CD14-positive monocyte (primary cell): ENCODE measurements at regions not wholly inside any gene's neighbourhood (a gene's known extent, or its start where the extent isn't known, plus 50 kb on each side); places are given as distances from the start of the nearest gene placed in this dataset.
A peak's percentile ranks its signal among the peaks of the same experiment; 100 is the strongest.

Experiments used
- DNase-seq, 3 donors: peaks; one replicate each; pipeline ENCODE4 v3.0.0-alpha.2; 2011 to 2022
- H2AFZ ChIP-seq: 2 replicates; pipeline ENCODE4 v1.6.0; 2012; ENCODE audit warnings: mild to moderate bottlenecking, low read depth, low read length, inconsistent platforms; ENCODE audit not compliant: insufficient read depth, poor library complexity, severe bottlenecking
- H3K27ac ChIP-seq, 2 donors: 1 replicate in 1 of 2; 2 replicates in 1 of 2; pipeline ENCODE4 v1.5.1; 2012 to 2013; ENCODE audit warnings: low read length in 2 of 2, control low read depth in 1 of 2, inconsistent platforms in 1 of 2, low read depth in 1 of 2, mild to moderate bottlenecking in 1 of 2
- H3K27me3 ChIP-seq, 2 donors: one replicate each; pipeline versions ENCODE4 v1.6.0 to v1.6.1; 2011 to 2013; ENCODE audit warnings: low read length in 2 of 2; ENCODE audit not compliant: control insufficient read depth in 2 of 2, insufficient read depth in 2 of 2
- H3K36me3 ChIP-seq, 2 donors: replicated peaks in 1 of 2; 1 replicate in 1 of 2; 2 replicates in 1 of 2; pipeline versions ENCODE4 v1.5.1 to v1.6.1; 2012 to 2013; ENCODE audit warnings: low read length in 2 of 2, control low read depth in 1 of 2, inconsistent platforms in 1 of 2, mild to moderate bottlenecking in 1 of 2; ENCODE audit not compliant: insufficient read depth in 2 of 2, control insufficient read depth in 1 of 2
- H3K4me1 ChIP-seq, 2 donors: 1 replicate in 1 of 2; 2 replicates in 1 of 2; pipeline versions ENCODE4 v1.5.1 to v1.6.1; 2012 to 2013; ENCODE audit warnings: low read length in 2 of 2, control low read depth in 1 of 2, inconsistent platforms in 1 of 2, mild to moderate bottlenecking in 1 of 2, moderate library complexity in 1 of 2; ENCODE audit not compliant: insufficient read depth in 2 of 2, control insufficient read depth in 1 of 2
- H3K4me2 ChIP-seq: replicated peaks from 2 replicates; pipeline ENCODE3; 2012; ENCODE audit warnings: low read length, moderate library complexity, mild to moderate bottlenecking; ENCODE audit not compliant: poor library complexity, severe bottlenecking; ENCODE audit errors: extremely low read depth
- H3K4me3 ChIP-seq, 3 experiments: fragments of 200-600 bp in 1 of 3; sonication (generic) in 1 of 3; replicated peaks in 1 of 3; 1 replicate in 2 of 3; 2 replicates in 1 of 3; pipeline ENCODE4 v1.5.1; 2011 to 2013; ENCODE audit warnings: low read length in 3 of 3, mild to moderate bottlenecking in 3 of 3, control low read depth in 2 of 3, low read depth in 2 of 3, inconsistent platforms in 1 of 3, moderate library complexity in 1 of 3
- H3K79me2 ChIP-seq: 2 replicates; pipeline ENCODE4 v1.6.0; 2012; ENCODE audit warnings: mild to moderate bottlenecking, control low read depth, inconsistent platforms, low read length, moderate library complexity; ENCODE audit not compliant: insufficient read depth
- H3K9ac ChIP-seq: 2 replicates; pipeline ENCODE4 v1.6.0; 2017; ENCODE audit warnings: low read length, mild to moderate bottlenecking; ENCODE audit not compliant: insufficient read depth, poor library complexity, severe bottlenecking
- H3K9me3 ChIP-seq, 2 donors: replicated peaks in 1 of 2; 1 replicate in 1 of 2; 2 replicates in 1 of 2; pipeline versions ENCODE4 v1.5.1 to v1.6.1; 2012 to 2013; ENCODE audit warnings: low read length in 2 of 2, control low read depth in 1 of 2; ENCODE audit not compliant: control insufficient read depth in 1 of 2, insufficient read depth in 1 of 2
- H4K20me1 ChIP-seq: 2 replicates; pipeline ENCODE4 v1.6.0; 2012; ENCODE audit warnings: mild to moderate bottlenecking, low read length, control low read depth, moderate library complexity; ENCODE audit not compliant: insufficient read depth
- H3K27ac Mint-ChIP-seq, 7 donors: one replicate each; pipeline ENCODE4 v1.8.0; 2020; ENCODE audit warnings: mild to moderate bottlenecking in 7 of 7, mixed read lengths in 7 of 7, moderate library complexity in 6 of 7, inconsistent platforms in 2 of 7
- H3K27me3 Mint-ChIP-seq, 3 donors: one replicate each; pipeline ENCODE4 v1.8.0; 2021 to 2022; ENCODE audit warnings: low read depth in 3 of 3, mild to moderate bottlenecking in 3 of 3, mixed read lengths in 3 of 3, moderate library complexity in 3 of 3, inconsistent platforms in 1 of 3
- H3K36me3 Mint-ChIP-seq, 2 donors: one replicate each; pipeline ENCODE4 v1.8.0; 2020; ENCODE audit warnings: mixed read lengths in 2 of 2, inconsistent platforms in 1 of 2, mild to moderate bottlenecking in 1 of 2
- H3K4me1 Mint-ChIP-seq: one replicate; pipeline ENCODE4 v1.8.0; 2020; ENCODE audit warnings: mild to moderate bottlenecking, mixed read lengths
- H3K4me3 Mint-ChIP-seq, 2 donors: one replicate each; pipeline ENCODE4 v1.8.0; 2020; ENCODE audit warnings: mild to moderate bottlenecking in 2 of 2, mixed read lengths in 2 of 2, moderate library complexity in 1 of 2
- H3K9me3 Mint-ChIP-seq, 7 donors: one replicate each; pipeline ENCODE4 v1.8.0; 2020 to 2022; ENCODE audit warnings: mixed read lengths in 7 of 7, mild to moderate bottlenecking in 6 of 7, moderate library complexity in 6 of 7, inconsistent platforms in 2 of 7
- WGBS: methylation state at CpG from one replicate; pipeline ENCODE4 v1.1.5; 2013; ENCODE audit warnings: missing lambda C conversion rate; ENCODE audit not compliant: insufficient coverage; 5-methylcytosine and 5-hydroxymethylcytosine counted together
- intact Hi-C, 2 donors: fragments of 100-400 bp; cut with micrococcal nuclease; formaldehyde crosslinking; loops; one replicate each; pipeline versions ENCODE4 v1.15.0 to v1.15.1; 2023
- TF ChIP-seq, protein P1 (sequence below): fragments of 200-600 bp; IDR thresholded peaks from one replicate; pipeline ENCODE4 v1.8.0; 2022; ENCODE audit warnings: antibody characterized with exemption, mild to moderate bottlenecking

DNA sequence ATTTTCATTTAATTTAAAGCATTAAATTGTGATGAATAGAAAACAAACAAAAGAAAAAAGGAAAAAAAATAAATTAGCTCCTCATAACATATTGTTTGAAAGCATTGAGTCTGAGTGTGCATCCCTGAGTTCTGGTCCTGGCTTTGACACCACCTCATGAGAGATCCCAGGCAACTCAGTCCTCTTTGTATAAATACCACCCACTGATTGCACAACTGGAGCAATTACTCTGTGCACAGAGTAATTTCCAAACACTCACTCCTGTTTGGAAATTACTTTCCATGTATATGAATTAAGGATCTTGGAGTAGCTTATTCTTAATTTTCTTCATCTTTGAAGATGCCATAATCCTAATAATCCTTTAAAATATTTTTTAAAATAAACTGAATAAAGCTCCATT lies 59.4 kb upstream of the C5orf46 start:
- no peak overlapping the region for H2AFZ ChIP-seq
- H3K4me3 Mint-ChIP-seq = no peak overlapping the region
- H3K4me1 ChIP-seq = peaks cover 4 to 5% of the 10 kb centered on the region in 2 donors
- no peak overlapping the region for H3K4me3 ChIP-seq
- H3K27me3 ChIP-seq = no peaks in the 10 kb centered on the region
- no peak overlapping the region for H3K4me2 ChIP-seq
- DNase-seq = peak in 1 of 3 donors; percentile 2
- H3K9ac ChIP-seq = no peak overlapping the region
- H3K9me3 ChIP-seq = no peaks in the 10 kb centered on the region
- no peak overlapping the region for H3K27ac ChIP-seq
- peaks cover 0 to 2% (median 0%) of the 10 kb centered on the region in 3 donors for H3K27me3 Mint-ChIP-seq
- H3K36me3 ChIP-seq = no peaks in the 10 kb centered on the region
- no peak overlapping the region for H3K27ac Mint-ChIP-seq
- H3K4me1 Mint-ChIP-seq = peaks cover 7% of the 10 kb centered on the region
- H4K20me1 ChIP-seq = no peaks in the 10 kb centered on the region
- TF ChIP-seq, protein P1, sequence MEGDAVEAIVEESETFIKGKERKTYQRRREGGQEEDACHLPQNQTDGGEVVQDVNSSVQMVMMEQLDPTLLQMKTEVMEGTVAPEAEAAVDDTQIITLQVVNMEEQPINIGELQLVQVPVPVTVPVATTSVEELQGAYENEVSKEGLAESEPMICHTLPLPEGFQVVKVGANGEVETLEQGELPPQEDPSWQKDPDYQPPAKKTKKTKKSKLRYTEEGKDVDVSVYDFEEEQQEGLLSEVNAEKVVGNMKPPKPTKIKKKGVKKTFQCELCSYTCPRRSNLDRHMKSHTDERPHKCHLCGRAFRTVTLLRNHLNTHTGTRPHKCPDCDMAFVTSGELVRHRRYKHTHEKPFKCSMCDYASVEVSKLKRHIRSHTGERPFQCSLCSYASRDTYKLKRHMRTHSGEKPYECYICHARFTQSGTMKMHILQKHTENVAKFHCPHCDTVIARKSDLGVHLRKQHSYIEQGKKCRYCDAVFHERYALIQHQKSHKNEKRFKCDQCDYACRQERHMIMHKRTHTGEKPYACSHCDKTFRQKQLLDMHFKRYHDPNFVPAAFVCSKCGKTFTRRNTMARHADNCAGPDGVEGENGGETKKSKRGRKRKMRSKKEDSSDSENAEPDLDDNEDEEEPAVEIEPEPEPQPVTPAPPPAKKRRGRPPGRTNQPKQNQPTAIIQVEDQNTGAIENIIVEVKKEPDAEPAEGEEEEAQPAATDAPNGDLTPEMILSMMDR = no peak
- intact Hi-C loops = no loop called here
- H3K79me2 ChIP-seq = no peaks in the 10 kb centered on the region
- no peaks in the 10 kb centered on the region for H3K36me3 Mint-ChIP-seq
- peaks cover 0 to 3% (median 0%) of the 10 kb centered on the region in 7 donors for H3K9me3 Mint-ChIP-seq

DNA sequence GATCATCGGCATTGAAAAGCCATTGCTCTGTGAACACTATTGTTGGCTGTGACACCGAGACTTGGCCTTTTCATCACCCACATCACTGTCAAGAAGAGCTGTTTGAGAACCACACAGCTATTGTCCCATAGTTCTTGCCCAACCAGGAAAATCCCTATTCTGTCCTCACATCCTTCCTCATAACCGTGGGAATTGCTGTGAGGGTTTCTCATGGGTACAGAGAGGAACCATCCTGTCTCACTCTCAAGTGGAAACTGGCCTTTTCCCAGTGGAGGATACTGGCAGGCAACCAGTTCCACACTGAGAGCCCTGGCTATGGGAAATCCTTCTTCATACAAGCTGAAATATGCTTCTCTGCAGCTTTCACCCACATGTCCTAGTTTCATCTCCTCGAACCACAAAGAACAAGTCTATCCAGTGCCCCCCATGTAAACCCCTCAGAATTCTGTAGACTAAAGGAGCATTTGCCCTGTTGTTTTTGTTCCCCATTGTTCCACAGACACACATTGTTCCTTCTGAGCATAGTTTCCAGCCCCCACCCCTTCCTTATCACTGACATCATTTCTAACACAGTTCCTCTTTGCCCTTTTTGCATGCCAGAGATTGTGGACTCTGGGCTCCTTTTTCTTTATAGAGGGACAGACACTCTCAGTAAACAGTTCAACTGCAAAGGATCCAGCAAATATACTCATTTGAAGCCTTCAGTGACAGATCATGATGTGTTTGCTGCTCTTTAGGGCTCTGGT lies 57.8 kb upstream of the C5orf46 start:
- TF ChIP-seq, protein P1 = no peak
- Mint-ChIP-seq H3K9me3 (peaks cover 0 to 3% (median 0%) of the 10 kb centered on the region in 7 donors), H3K4me3 (no peak overlapping the region), H3K36me3 (no peaks in the 10 kb centered on the region), H3K4me1 (peaks cover 7% of the 10 kb centered on the region), H3K27ac (peak overlapping the region in 1 of 7 donors; percentile 30), H3K27me3 (peaks cover 0 to 2% (median 0%) of the 10 kb centered on the region in 3 donors)
- Histone ChIP-seq H3K79me2 (no peaks in the 10 kb centered on the region), H2AFZ (no peak overlapping the region), H3K27me3 (no peaks in the 10 kb centered on the region), H3K9ac (no peak overlapping the region), H3K9me3 (no peaks in the 10 kb centered on the region), H3K36me3 (no peaks in the 10 kb centered on the region), H3K4me1 (peaks cover 4 to 5% of the 10 kb centered on the region in 2 donors), H3K27ac (no peak overlapping the region), H3K4me2 (no peak overlapping the region), H4K20me1 (no peaks in the 10 kb centered on the region), H3K4me3 (no peak overlapping the region)
- intact Hi-C loops = no loop called here
- WGBS = 75% methylated on average over 3 of the region's 4 CpGs
- peak in 1 of 3 donors; percentile 65 for DNase-seq
